ENCODE measurements at regions not wholly inside any gene's neighbourhood (a gene's known extent, or its start where the extent isn't known, plus 50 kb on each side); places are given as distances from the start of the nearest gene placed in this dataset.

DNA sequence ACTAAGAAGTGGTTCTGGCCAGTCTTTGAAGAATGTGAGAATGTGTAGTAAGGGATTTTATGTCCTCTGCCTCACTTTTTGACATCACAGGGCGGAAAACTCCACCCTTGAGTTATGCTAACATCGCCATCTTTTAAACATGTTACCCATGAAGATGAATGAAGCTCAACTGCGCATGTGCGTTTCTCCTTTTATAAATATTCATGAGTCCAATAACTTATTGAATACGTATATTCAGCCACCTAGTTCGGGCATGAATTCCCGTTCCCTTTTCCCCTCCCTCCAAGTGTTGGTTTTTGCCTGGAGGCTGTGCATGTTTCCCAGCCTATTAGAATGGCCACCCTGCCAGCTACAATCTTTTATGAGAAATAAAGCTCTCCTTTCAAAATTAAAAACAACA is 51.7 kb upstream of the STPG2 start:
- TF ChIP-seq JUND (IDR thresholded peaks at IDR 0.05) (no peak), TAF1 (conservative IDR thresholded peaks at IDR 0.05) (no peak)
- H3K9me3 ChIP-seq (ENCODE audit: control insufficient read depth in 4 of 4, low read length in 3 of 4): peaks cover 3 to 17% (median 4%) of the 10 kb centered on the region in 4 donors
- H3K4me3 ChIP-seq (ENCODE audit: low read depth in 1 of 3, low read length in 3 of 3): no peak overlapping the region
- H3K4me1 ChIP-seq (ENCODE audit: control insufficient read depth in 4 of 4, insufficient read depth in 4 of 4, low read length in 3 of 4): no peaks in the 10 kb centered on the region
- WGBS: 92% methylated on average over 7 of the region's 7 CpGs
- DNase-seq (ENCODE audit: low spot score): no peak
- no peak overlapping the region for H3K9ac ChIP-seq (ENCODE audit: low read depth in 1 of 2, low read length in 2 of 2)
- H3K27ac ChIP-seq (ENCODE audit: low read depth in 1 of 2, low read length in 2 of 2): no peak overlapping the region
- no peaks in the 10 kb centered on the region for H3K36me3 ChIP-seq (ENCODE audit: control insufficient read depth in 4 of 4, insufficient read depth in 3 of 4, low read depth in 1 of 4, low read length in 3 of 4)
- no peaks in the 10 kb centered on the region for H3K27me3 ChIP-seq (ENCODE audit: control insufficient read depth in 4 of 4, insufficient read depth in 4 of 4, low read length in 3 of 4)

DNA sequence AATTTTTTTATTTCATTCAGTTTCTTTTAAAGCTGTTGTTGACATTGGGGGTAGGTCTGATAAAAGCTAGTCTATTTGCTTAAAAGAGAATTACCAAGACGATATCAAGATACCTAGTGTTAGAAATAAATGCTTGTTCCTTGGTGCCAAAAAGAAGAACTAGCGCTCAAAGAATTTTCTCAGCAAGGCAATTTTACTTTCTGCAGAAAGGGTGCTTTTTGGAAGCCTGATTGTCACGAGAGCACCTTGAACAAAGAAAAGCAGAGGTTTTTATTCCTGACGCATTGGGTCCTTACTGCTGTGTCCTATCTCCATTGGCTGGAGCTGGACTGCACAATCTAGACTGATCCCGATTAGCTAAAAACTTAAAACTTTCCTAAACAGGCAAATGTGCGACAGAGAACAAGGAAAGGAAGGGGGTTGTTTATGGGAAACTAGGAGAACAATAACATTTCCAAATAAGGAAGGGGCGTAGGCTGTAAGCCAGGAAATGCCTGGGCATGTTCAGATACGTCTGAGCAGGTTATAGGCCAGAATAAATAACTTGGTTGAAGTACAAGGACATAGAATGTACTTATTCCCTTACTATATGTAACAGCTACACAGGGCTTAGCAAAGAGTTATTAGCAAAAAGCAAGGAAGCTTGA is 50.3 kb upstream of the STPG2 start:
- no peaks in the 10 kb centered on the region for H3K4me1 ChIP-seq (ENCODE audit: control insufficient read depth in 4 of 4, insufficient read depth in 4 of 4, low read length in 3 of 4)
- TF ChIP-seq RAD21 (IDR thresholded peaks at IDR 0.05): no peak
- TF ChIP-seq, protein P1, sequence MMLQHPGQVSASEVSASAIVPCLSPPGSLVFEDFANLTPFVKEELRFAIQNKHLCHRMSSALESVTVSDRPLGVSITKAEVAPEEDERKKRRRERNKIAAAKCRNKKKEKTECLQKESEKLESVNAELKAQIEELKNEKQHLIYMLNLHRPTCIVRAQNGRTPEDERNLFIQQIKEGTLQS (IDR thresholded peaks at IDR 0.05): no peak
- no peak for TF ChIP-seq FOXA1 (IDR thresholded peaks at IDR 0.05)
- no peak for TF ChIP-seq ZBTB33 (IDR thresholded peaks at IDR 0.05)
- TF ChIP-seq SP1 (IDR thresholded peaks at IDR 0.05): no peak
- no peak for TF ChIP-seq GABPA (IDR thresholded peaks at IDR 0.05 in 1 of 2, conservative IDR thresholded peaks at IDR 0.05 in 1 of 2)
- no peak for TF ChIP-seq HNF4A (conservative IDR thresholded peaks at IDR 0.05)
- no peak for TF ChIP-seq JUND (IDR thresholded peaks at IDR 0.05)
- TF ChIP-seq RXRA (IDR thresholded peaks at IDR 0.05): no peak
- TF ChIP-seq MAX (IDR thresholded peaks at IDR 0.05): no peak
- no peak for TF ChIP-seq NR2F2 (IDR thresholded peaks at IDR 0.05)
- TF ChIP-seq HNF4G (IDR thresholded peaks at IDR 0.05): no peak
- no peak for TF ChIP-seq REST (IDR thresholded peaks at IDR 0.05)
- TF ChIP-seq CTCF (IDR thresholded peaks at IDR 0.05; ENCODE audit: low read depth, low read length, missing input control): no peak
- no peak for TF ChIP-seq TAF1 (conservative IDR thresholded peaks at IDR 0.05)
- H3K4me3 ChIP-seq (ENCODE audit: low read depth in 1 of 3, low read length in 3 of 3): no peak overlapping the region
- no peak overlapping the region for H3K27ac ChIP-seq (ENCODE audit: low read depth in 1 of 2, low read length in 2 of 2)
- H3K9ac ChIP-seq (ENCODE audit: low read depth in 1 of 2, low read length in 2 of 2): no peak overlapping the region
- no peak for DNase-seq (ENCODE audit: low spot score)
- WGBS: 82% methylated on average over 8 of the region's 8 CpGs
- no peaks in the 10 kb centered on the region for H3K27me3 ChIP-seq (ENCODE audit: control insufficient read depth in 4 of 4, insufficient read depth in 4 of 4, low read length in 3 of 4)
- H3K9me3 ChIP-seq (ENCODE audit: control insufficient read depth in 4 of 4, low read length in 3 of 4): peaks cover 3 to 17% (median 4%) of the 10 kb centered on the region in 4 donors
- no peaks in the 10 kb centered on the region for H3K36me3 ChIP-seq (ENCODE audit: control insufficient read depth in 4 of 4, insufficient read depth in 3 of 4, low read depth in 1 of 4, low read length in 3 of 4)

All from liver (tissue), 8 donors.